AG09309 (cell line): ENCODE measurements at regions not wholly inside any gene's neighbourhood (a gene's known extent, or its start where the extent isn't known, plus 50 kb on each side); places are given as distances from the start of the nearest gene placed in this dataset.

Experiments used
- DNase-seq: peaks from one replicate; pipeline ENCODE4 v3.0.0-alpha.2; 2010; ENCODE audit warnings: low read depth
- H3K4me3 ChIP-seq: 2 replicates; pipeline ENCODE4 v1.5.1; 2011; ENCODE audit warnings: mild to moderate bottlenecking, low read depth, low read length, moderate library complexity; ENCODE audit not compliant: control insufficient read depth
- TF ChIP-seq, protein P1 (sequence below): IDR thresholded peaks from 2 replicates; pipeline ENCODE4 v1.5.1; 2011; ENCODE audit warnings: mild to moderate bottlenecking, low read depth, low read length, inconsistent platforms; ENCODE audit not compliant: insufficient read depth, control insufficient read depth; ENCODE audit errors: missing control alignments

DNA sequence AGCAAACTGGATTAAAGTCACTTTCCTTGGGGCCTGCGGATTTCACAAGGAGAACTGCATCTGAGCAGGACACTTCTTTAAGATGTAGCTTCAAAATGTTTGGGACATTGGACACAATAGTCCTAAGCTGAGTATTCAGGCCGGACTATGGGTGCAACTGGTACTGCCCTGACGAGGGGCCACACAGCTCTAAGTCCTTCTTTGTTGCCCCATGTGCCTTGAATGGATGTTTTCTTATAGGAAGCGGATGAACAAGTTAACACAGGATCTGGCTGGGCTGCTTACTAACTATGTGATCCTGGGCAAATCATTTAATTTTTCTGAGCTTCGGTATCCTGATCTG, 147.8 kb upstream of the KLF14 start:
- TF ChIP-seq, protein P1, sequence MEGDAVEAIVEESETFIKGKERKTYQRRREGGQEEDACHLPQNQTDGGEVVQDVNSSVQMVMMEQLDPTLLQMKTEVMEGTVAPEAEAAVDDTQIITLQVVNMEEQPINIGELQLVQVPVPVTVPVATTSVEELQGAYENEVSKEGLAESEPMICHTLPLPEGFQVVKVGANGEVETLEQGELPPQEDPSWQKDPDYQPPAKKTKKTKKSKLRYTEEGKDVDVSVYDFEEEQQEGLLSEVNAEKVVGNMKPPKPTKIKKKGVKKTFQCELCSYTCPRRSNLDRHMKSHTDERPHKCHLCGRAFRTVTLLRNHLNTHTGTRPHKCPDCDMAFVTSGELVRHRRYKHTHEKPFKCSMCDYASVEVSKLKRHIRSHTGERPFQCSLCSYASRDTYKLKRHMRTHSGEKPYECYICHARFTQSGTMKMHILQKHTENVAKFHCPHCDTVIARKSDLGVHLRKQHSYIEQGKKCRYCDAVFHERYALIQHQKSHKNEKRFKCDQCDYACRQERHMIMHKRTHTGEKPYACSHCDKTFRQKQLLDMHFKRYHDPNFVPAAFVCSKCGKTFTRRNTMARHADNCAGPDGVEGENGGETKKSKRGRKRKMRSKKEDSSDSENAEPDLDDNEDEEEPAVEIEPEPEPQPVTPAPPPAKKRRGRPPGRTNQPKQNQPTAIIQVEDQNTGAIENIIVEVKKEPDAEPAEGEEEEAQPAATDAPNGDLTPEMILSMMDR, result no peak
- H3K4me3 ChIP-seq, result no peak overlapping the region
- DNase-seq, result no peak

DNA sequence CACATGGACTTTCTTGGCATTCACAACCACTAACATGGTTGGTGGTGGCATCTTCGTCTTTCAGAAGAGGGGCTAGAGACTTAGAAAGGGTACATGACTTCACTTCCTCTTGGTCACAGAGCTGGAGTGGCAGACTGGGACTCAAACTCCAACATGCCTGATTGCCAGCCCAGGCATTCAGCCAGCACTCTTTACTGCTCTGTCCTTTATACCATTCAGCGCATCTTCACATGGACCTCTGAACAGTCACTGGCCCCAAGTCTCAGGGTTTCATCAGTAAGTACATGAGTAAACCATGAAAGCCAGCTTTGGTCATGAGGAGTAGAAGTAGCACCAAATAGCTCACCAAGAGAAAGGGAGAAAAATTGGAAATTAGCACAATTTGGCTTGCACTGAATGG, 148.4 kb upstream of the KLF14 start:
- TF ChIP-seq, protein P1, result no peak
- H3K4me3 ChIP-seq, result no peak overlapping the region
- DNase-seq, result no peak

DNA sequence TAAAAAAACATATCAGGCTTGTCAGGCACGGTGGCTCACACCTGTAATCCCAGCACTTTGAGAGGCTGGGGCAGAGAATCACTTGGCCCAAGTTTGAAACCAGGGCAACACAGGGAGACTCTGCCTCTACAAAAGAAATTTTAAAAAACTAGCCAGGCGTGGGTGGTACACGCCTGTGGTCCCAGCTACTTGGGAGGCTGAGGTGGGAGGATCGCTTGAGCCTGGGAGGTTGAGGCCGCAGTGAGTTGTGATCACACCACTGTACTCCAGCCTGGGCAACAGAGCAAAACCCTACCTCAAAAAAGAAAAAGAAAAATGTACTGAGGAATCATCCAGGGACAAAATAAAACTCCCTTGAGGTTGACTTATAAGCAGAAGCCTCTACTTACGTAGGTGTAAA, 149.9 kb upstream of the KLF14 start:
- DNase-seq, result no peak
- TF ChIP-seq, protein P1, result no peak
- H3K4me3 ChIP-seq, result no peak overlapping the region

DNA sequence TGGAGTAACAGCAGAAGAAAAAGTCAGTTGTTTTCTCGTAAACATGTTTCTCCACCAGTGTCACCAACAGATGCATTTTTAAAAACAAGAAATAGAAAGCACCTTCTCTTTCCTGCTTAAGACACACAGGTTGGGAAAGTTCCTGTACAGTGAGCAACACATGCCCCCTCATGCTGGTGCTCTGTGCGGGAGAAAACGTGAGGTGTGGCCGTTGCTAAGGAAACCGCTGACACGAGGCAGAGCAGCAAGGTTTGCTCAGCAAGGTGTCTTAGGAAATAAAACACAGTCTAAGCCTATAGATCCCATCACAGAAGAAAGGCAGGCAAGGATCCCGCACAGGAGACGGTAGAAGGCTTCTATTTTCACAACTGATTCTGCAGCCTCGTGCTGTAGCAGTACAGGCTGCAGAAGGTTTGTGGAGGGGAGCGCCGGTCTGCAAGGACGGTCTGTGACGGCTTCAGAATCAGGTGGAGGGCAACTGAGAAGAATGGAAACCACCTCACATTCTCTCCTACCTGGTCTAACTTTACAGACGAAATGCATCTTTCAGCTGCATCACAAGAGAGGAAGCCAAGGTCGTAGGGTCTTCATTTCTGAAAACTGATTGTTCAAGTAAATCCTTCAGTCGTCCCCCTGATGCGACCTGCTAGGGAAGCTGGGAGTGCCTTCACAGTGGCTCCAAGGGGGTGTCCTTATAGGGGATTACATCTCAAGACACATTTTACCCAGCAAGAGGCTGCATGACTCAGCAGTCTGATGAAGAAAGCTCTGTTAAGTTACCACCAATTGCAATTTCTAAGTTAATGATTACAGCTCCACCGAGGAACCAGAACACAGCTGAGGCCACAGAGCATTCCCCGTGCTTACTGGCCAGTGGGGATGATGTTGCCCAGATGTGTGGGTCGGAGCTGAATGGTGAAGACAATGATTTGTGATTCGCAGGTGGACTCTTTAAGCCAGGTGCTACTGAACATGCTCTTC, 150.7 kb upstream of the KLF14 start:
- TF ChIP-seq, protein P1, result no peak
- no peak overlapping the region for H3K4me3 ChIP-seq
- DNase-seq, result no peak

DNA sequence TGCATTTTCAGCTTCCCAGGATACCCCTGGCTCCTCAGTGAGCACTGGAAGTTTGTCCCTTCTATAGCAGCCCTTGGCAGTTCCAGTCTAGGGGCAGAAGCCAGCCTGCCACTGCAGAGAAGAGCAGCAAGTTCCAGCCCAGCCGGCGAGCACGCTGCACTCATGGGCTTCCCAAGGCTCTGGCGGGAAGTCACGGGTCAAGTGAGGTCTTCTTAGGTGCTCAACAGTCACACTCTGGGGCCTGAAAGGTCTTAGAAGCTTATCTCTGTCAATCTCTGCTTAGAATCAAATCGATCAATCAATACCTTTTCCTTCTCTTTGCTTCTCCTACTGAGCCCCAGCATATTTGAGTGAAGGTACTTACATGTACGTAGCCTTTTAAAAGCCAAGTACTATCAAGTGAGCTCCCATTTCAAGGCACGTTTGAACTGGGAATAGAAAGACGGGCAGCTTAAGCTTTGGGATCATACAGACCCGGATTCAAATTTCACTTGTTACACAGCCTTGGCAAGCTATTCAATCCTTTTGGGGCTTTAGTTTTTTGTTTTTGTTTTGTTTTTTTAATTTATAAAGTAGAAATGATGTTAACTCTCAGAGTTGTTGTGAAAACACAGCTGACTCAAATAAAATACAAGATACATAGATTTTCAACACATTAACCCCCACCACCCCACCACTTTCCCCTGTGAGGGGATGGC, 152.6 kb upstream of the KLF14 start:
- DNase-seq, result no peak
- H3K4me3 ChIP-seq, result no peak overlapping the region
- TF ChIP-seq, protein P1, result no peak

DNA sequence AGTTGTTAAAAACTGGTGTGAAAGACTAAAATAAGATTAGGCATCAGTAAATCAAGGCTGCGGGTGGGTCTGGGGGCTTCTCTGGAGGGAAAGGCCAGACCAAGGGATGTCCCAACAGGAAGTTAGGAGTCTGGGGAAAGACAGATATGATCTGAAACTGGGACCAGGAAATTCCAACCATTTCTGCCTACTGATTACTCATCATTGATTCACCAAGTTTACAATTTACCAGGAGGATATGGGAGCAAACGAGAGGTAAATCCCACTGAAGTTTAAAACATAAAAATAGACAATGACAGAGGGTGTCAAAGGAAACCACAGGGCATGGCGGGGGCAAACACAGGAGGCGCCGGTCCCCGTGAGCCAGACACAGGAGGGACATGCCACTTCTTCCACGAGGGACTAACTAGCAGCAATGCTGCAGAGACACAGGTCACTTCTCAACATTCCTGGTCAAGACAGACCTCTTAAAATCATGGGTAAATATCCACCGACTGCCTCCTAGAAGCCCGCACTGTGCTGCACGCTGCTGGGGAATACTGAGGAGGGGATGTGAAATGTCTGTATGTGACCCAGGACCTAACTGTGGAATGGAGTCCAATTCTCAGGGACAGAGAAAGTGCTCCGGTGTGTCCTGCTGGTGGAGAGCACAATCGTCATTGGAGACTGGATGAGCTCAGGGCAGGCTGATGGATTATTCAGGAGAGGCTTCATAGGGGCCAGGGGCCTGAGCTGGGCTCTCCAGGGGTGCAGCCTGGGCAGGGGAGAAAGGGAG, 153.4 kb upstream of the KLF14 start:
- no peak overlapping the region for H3K4me3 ChIP-seq
- TF ChIP-seq, protein P1, result no peak
- peak; percentile 67 for DNase-seq
